GM18499 (cell line): ENCODE measurements at regions not wholly inside any gene's neighbourhood (a gene's known extent, or its start where the extent isn't known, plus 50 kb on each side); places are given as distances from the start of the nearest gene placed in this dataset.

Source experiments
- ATAC-seq: cut with Tn5 transposase; IDR thresholded peaks from one replicate; pipeline ENCODE4 v1.9.1; 2021; ENCODE audit warnings: moderate number of reproducible peaks; ENCODE audit not compliant: insufficient read depth, unreplicated experiment

- ATAC-seq = no peak
Measured at GRCh38 chr3:162161595-162161994, 665.0 kb downstream of the OTOL1 start.

GRCh38 chr3:162165346-162165745, 668.7 kb downstream of the OTOL1 start:
- ATAC-seq = no peak

DNA sequence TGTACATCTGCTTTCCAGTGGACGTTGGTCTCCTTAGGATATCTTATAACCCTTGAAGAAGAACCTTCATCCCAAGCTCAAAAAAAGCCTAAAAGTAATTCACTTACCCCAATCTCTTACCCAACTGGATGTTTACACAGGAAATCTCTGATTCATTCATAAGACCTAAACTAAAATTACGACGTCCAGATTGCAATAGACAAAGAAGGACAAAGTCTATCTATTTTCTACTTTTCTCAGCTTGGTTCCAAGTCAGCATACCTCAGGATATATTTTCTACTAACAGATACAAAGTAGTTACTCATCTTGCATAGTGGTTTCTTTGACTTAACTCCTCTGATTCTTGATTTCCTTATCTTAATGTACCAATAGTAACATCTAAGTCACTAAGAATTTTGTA, 669.9 kb downstream of the OTOL1 start:
- ATAC-seq = no peak

GRCh38 chr3:162168715-162169114, 672.1 kb downstream of the OTOL1 start:
- no peak for ATAC-seq

- ATAC-seq = no peak
Measured at GRCh38 chr3:162170581-162170980, 674.0 kb downstream of the OTOL1 start.

DNA sequence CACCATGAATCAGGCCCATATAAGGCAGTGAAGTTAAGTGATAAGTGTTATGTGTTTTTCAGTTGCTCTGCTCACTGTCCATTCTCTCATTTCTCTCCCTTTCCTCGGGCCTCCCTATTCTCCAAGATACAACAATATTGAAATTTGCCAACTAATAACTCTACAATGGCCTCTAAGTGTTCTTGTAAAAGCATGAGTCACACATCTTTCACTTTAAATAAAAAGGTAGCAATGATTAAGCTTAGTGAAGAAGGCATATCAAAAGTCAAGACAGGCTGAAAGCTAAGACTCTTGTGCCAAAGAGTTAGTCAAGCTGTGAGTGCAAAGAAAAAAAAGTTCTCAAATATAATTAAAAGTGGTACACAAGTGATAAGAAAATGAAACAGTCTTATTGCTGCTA, 675.4 kb downstream of the OTOL1 start:
- no peak for ATAC-seq

DNA sequence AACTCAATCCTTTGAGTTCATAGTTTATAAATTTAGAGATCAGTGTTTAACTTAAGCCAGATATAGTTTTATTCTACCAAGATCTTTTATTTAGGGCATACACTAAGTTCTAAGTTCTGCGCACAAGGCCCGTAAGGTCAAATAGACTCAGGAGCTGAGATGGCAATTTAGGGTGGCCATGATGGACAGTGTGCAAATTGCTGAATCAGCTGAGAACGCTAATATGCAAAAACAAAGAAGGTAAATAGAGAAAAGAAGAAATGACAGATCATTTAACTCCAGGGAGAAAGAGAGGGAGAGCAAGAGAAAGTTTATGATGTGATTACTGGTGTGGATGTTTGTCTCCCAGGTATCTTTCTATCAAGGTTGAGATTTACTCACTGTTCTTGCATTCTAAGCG, 678.5 kb downstream of the OTOL1 start:
- ATAC-seq = no peak

DNA sequence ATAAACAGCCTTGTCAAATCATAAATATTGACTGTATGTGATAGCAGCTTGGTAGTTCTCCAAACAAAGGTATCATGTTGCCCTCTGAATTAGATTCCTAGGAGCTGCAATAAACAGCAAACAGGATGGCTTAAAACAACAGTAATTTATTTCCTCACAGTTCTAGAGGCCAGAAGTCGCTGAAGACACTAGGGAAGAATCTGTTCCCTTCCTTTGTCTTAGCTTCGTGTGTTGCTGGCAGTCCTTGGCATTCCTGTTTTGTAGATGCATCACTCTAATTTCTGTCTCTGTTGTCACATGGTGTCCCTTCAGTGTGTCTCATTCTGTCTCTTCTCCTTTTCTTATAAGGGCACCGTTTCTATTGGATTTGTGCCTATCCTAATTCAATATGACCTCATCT, 679.3 kb downstream of the OTOL1 start:
- ATAC-seq = no peak

DNA sequence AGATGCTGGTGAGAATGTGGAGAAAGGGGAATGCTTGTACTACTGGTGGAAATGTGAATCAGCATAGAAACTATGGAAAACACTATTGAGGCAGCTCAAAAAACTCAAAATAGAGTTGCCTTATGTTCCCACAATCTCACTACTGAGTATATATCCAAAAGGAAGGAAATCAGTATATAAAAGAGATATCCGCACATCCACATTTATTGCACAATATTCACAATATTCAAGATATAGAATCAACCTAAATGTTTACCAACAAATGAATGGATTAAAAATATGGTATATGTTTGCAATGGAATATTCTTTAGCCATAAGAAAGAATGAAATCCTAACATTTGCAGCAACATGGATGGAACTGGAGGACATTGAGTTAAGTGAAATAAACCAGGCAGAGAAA, 686.8 kb downstream of the OTOL1 start:
- ATAC-seq = no peak

GRCh38 chr3:162192340-162193029, 695.9 kb downstream of the OTOL1 start:
- no peak for ATAC-seq

DNA sequence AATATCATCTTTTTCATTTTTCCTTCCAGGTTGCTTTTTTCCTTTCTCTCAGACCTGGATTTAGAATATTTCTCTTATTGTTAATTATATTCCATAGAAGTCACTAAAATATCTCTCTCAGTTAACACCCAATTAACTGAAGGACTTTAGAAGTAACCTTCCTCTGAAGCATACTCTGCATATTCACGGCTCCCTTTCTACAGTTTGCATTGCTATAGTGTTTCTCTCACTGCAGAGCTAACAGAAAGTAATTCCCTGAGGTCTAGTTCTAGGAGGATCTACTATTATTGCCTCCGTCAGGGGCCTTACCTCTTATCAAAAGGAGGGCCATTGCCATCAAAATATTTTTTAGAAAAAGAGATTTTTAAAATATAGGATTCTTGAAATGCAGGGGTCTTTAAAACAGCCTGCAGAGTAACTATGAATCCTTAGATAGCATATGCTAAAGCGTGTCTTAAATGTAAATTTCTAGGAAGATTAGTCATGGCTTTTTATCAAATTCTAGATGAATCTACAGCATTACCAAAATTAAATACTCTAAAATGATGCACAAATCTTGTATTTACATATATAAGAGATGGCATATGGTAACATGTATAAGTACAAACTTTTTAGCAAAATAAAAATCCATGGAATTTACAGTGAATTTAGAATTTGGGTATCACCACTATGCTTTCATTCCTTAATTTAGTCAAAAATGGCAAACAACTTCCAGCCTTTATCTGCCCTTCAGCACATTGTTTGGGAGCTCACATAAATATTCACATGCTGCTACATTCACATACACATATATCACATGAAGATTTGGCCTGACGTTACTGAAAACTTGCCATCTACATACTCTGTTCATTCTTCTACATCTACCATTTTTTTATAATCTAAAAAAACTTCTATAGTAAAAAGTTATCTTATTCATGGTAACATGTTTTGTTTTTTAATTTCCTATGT, 696.8 kb downstream of the OTOL1 start:
- ATAC-seq = no peak

- no peak for ATAC-seq
Measured at GRCh38 chr3:162195147-162195546, 698.5 kb downstream of the OTOL1 start.

- ATAC-seq = no peak
Measured at GRCh38 chr3:162196964-162197363, 700.4 kb downstream of the OTOL1 start.

DNA sequence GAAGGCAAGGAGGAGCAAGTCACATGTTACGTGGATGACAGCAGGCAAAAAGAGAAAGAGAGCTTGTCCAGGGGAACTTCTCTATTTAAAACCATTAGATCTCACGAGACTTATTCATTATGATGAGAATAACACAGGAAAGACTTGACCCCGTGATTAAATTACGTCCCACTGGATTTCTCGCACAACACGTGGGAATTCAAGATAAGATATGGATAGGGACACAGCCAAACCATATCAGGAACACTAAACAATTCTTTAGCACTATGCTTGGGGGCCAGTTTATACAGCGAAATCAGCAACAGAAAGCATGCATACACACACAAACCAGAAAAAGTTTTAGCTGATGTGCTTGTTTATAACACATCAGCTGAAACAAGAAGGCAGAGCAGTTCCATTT, 704.2 kb downstream of the OTOL1 start:
- ATAC-seq = no peak

- no peak for ATAC-seq
Measured at GRCh38 chr3:162206648-162207047, 710.0 kb downstream of the OTOL1 start.

- ATAC-seq = no peak
Measured at GRCh38 chr3:162211470-162211869, 714.9 kb downstream of the OTOL1 start.

GRCh38 chr3:162213196-162213595, 716.6 kb downstream of the OTOL1 start:
- no peak for ATAC-seq

DNA sequence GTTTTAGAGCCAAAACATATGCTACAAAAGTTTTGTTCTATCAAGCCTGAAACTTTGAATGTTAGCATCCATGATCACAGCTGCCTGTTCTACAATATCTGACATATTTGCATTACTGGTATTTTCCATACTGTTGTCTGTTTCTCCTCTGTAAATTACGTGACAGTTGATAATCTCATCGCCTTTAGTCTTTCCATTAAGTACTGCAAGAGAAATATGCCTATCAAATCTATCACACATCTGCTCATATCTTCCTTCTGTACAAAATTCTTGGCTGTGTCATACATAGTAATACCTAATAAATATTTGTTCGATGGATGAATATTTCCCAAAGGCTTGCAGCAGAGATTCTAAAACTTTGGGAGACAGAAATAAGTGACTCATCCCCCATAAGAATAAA, 717.3 kb downstream of the OTOL1 start:
- no peak for ATAC-seq

- ATAC-seq = no peak
Measured at GRCh38 chr3:162217647-162218046, 721.0 kb downstream of the OTOL1 start.

DNA sequence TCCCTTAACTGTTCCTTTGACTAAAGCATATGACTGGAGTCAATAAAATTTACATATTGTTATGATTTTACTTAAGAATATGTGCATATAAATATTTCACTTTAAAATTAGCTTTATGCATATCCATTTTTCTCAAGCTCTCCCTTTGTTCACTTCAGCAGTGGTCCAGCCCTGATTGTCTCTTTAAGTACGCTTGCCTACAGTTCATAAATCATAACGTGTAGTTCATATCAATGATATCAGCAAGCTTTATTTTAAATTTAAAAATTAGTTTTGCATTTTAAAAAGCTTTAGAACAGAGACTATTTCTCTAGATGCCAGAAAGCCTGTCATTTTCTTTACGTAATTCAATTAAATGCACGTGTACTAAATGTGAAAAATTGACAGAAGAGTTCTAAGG, 721.9 kb downstream of the OTOL1 start:
- ATAC-seq = no peak

DNA sequence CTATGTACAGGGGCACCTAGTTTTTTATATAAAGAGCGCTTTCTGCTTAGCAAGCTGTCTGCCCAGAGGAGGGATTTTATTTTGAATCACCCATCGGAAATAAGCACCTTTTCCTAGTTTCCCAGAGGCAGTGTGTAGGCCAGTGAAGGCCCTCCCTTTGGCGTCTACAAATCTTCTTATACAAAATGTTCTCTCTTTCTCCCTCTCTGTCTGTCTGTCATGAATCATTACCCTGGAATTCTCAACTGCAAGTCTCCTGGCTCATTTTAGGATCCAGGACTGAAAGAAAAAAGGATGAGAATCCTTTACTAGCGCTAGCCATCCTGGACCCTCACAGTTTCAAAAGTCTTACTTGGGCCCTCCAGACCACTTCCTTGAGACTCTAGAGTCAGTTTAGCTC, 728.1 kb downstream of the OTOL1 start:
- ATAC-seq = no peak

DNA sequence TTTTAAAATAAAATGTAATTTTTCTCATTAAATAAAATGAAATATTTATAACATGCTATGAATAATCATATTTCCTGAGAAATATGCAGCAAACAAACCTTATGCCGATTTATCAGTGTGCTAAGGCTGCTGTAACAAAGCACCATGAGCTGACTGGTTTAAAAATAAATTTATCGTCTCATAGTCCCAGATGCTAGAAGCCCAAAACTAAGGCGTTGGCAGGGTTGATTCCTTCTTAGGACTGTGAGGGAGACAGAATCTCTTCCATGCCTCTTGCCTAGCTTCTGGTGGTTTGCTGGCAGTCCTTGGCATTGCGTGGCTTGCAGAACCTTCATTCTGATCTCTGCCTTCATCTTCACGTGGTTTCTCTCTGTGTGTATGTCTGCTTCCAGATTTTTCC, 740.3 kb downstream of the OTOL1 start:
- ATAC-seq = no peak
